WTC11 (cell line): ENCODE measurements at regions not wholly inside any gene's neighbourhood (a gene's known extent, or its start where the extent isn't known, plus 50 kb on each side); places are given as distances from the start of the nearest gene placed in this dataset.

ENCODE experiments used
- CTCF ChIP-seq: fragments of 200-600 bp; IDR thresholded peaks from 2 replicates; pipeline ENCODE4 v1.8.0; 2022; ENCODE audit warnings: antibody characterized with exemption
- ELF4 ChIP-seq: sonication (generic); formaldehyde crosslinking; IDR thresholded peaks from 2 replicates; pipeline ENCODE4 v1.8.1; 2022; ENCODE audit warnings: low read depth, mild to moderate bottlenecking, moderate library complexity, missing genetic modification reagents
- FOXK1 ChIP-seq: sonication (generic); formaldehyde crosslinking; IDR thresholded peaks from 2 replicates; pipeline ENCODE4 v1.8.0; 2022; ENCODE audit warnings: mild to moderate bottlenecking, moderate library complexity, missing genetic modification reagents
- HMGXB4 ChIP-seq: sonication (generic); formaldehyde crosslinking; IDR thresholded peaks from 2 replicates; pipeline ENCODE4 v1.8.1; 2023; ENCODE audit warnings: mild to moderate bottlenecking, moderate library complexity, missing genetic modification reagents
- JAZF1 ChIP-seq: fragments of 250-450 bp; sonication (Bioruptor Pico); IDR thresholded peaks from 2 replicates; pipeline ENCODE4 v1.9.0; 2021; ENCODE audit warnings: moderate library complexity, mild to moderate bottlenecking, inconsistent platforms
- JUN ChIP-seq: sonication (generic); formaldehyde crosslinking; IDR thresholded peaks from 2 replicates; pipeline ENCODE4 v1.8.0; 2023; ENCODE audit warnings: mild to moderate bottlenecking, missing genetic modification reagents
- MYBL2 ChIP-seq: sonication (generic); formaldehyde crosslinking; IDR thresholded peaks from 2 replicates; pipeline ENCODE4 v1.8.1; 2023; ENCODE audit warnings: mild to moderate bottlenecking, moderate library complexity, missing genetic modification reagents
- NFATC4 ChIP-seq: fragments of 250-450 bp; sonication (Bioruptor Pico); IDR thresholded peaks from 2 replicates; pipeline ENCODE4 v1.9.0; 2021; ENCODE audit warnings: mild to moderate bottlenecking
- TEAD1 ChIP-seq: sonication (generic); formaldehyde crosslinking; IDR thresholded peaks from 2 replicates; pipeline ENCODE4 v1.8.0; 2022; ENCODE audit warnings: mild to moderate bottlenecking, missing genetic modification reagents
- TEAD4 ChIP-seq: sonication (generic); formaldehyde crosslinking; IDR thresholded peaks from 2 replicates; pipeline ENCODE4 v1.8.0; 2022; ENCODE audit warnings: mild to moderate bottlenecking, missing genetic modification reagents
- ZNF263 ChIP-seq: sonication (generic); formaldehyde crosslinking; IDR thresholded peaks from 2 replicates; pipeline ENCODE4 v1.8.1; 2022; ENCODE audit warnings: low read depth, mild to moderate bottlenecking, moderate library complexity, missing genetic modification reagents
- TF ChIP-seq, protein P1 (sequence below): sonication (generic); formaldehyde crosslinking; IDR thresholded peaks from 2 replicates; pipeline ENCODE4 v1.8.0; 2023; ENCODE audit warnings: mild to moderate bottlenecking, missing genetic modification reagents
- TF ChIP-seq, protein P2 (sequence below): sonication (generic); formaldehyde crosslinking; IDR thresholded peaks from 2 replicates; pipeline ENCODE4 v1.8.0; 2022; ENCODE audit warnings: missing genetic modification reagents

DNA sequence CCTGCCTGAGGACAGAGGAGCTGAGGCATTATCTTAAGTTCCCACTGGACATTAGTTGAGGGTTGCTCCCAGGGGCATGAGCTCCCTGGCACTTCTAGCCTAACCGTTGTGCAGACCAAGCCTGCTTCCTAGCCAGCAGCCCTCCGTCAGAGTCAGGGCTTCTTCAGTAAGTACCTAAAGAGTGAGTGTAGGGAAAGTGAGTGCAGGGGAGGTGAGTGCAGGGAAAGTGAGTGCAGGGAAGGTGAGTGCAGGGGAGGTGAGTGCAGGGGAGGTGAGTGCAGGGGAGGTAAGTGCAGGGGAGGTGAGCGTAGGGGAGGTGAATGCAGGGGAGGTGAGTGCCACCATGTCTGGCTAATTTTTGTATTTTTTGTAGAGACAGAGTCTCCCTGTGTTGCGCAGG lies 190.5 kb downstream of the ESRRB start:
- TF ChIP-seq CTCF (no peak), FOXK1 (CRISPR knock-in tag) (no peak), ELF4 (CRISPR knock-in tag) (no peak), HMGXB4 (no peak), MYBL2 (CRISPR knock-in tag) (no peak), TEAD1 (CRISPR knock-in tag) (no peak), JAZF1 (CRISPR knock-in tag) (no peak), TEAD4 (CRISPR knock-in tag) (no peak), ZNF263 (CRISPR knock-in tag) (no peak), NFATC4 (CRISPR knock-in tag) (no peak), JUN (CRISPR knock-in tag) (no peak)
- TF ChIP-seq, protein P1, sequence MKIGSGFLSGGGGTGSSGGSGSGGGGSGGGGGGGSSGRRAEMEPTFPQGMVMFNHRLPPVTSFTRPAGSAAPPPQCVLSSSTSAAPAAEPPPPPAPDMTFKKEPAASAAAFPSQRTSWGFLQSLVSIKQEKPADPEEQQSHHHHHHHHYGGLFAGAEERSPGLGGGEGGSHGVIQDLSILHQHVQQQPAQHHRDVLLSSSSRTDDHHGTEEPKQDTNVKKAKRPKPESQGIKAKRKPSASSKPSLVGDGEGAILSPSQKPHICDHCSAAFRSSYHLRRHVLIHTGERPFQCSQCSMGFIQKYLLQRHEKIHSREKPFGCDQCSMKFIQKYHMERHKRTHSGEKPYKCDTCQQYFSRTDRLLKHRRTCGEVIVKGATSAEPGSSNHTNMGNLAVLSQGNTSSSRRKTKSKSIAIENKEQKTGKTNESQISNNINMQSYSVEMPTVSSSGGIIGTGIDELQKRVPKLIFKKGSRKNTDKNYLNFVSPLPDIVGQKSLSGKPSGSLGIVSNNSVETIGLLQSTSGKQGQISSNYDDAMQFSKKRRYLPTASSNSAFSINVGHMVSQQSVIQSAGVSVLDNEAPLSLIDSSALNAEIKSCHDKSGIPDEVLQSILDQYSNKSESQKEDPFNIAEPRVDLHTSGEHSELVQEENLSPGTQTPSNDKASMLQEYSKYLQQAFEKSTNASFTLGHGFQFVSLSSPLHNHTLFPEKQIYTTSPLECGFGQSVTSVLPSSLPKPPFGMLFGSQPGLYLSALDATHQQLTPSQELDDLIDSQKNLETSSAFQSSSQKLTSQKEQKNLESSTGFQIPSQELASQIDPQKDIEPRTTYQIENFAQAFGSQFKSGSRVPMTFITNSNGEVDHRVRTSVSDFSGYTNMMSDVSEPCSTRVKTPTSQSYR (CRISPR knock-in tag): no peak
- TF ChIP-seq, protein P2, sequence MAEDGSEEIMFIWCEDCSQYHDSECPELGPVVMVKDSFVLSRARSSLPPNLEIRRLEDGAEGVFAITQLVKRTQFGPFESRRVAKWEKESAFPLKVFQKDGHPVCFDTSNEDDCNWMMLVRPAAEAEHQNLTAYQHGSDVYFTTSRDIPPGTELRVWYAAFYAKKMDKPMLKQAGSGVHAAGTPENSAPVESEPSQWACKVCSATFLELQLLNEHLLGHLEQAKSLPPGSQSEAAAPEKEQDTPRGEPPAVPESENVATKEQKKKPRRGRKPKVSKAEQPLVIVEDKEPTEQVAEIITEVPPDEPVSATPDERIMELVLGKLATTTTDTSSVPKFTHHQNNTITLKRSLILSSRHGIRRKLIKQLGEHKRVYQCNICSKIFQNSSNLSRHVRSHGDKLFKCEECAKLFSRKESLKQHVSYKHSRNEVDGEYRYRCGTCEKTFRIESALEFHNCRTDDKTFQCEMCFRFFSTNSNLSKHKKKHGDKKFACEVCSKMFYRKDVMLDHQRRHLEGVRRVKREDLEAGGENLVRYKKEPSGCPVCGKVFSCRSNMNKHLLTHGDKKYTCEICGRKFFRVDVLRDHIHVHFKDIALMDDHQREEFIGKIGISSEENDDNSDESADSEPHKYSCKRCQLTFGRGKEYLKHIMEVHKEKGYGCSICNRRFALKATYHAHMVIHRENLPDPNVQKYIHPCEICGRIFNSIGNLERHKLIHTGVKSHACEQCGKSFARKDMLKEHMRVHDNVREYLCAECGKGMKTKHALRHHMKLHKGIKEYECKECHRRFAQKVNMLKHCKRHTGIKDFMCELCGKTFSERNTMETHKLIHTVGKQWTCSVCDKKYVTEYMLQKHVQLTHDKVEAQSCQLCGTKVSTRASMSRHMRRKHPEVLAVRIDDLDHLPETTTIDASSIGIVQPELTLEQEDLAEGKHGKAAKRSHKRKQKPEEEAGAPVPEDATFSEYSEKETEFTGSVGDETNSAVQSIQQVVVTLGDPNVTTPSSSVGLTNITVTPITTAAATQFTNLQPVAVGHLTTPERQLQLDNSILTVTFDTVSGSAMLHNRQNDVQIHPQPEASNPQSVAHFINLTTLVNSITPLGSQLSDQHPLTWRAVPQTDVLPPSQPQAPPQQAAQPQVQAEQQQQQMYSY (CRISPR knock-in tag): no peak
